ENCODE measurements at regions not wholly inside any gene's neighbourhood (a gene's known extent, or its start where the extent isn't known, plus 50 kb on each side); places are given as distances from the start of the nearest gene placed in this dataset.

DNA sequence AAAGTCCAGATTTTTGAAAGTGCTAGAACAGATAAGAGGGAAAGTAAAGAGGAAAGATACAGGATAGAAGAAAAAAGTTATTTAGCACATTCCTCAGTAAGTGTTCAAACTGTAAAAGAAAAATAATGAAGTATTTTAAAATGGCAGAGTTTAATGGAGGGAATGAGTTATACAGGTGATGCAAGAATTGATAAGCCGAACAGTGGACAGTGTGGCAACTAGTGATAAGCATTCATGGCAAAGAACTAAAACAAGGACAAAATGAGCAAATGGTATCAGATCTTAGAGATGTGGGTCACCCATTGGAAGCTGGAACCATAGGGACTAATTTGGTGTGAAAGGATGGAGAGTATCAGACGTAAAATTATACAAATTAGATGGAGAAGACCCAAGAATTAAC lies 622.9 kb upstream of the SGO1 start:
- TF ChIP-seq, protein P1, sequence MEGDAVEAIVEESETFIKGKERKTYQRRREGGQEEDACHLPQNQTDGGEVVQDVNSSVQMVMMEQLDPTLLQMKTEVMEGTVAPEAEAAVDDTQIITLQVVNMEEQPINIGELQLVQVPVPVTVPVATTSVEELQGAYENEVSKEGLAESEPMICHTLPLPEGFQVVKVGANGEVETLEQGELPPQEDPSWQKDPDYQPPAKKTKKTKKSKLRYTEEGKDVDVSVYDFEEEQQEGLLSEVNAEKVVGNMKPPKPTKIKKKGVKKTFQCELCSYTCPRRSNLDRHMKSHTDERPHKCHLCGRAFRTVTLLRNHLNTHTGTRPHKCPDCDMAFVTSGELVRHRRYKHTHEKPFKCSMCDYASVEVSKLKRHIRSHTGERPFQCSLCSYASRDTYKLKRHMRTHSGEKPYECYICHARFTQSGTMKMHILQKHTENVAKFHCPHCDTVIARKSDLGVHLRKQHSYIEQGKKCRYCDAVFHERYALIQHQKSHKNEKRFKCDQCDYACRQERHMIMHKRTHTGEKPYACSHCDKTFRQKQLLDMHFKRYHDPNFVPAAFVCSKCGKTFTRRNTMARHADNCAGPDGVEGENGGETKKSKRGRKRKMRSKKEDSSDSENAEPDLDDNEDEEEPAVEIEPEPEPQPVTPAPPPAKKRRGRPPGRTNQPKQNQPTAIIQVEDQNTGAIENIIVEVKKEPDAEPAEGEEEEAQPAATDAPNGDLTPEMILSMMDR (IDR thresholded peaks at IDR 0.05) = no peak
- TF ChIP-seq POLR2A (IDR thresholded peaks at IDR 0.05) (no peak), POLR2AphosphoS5 (IDR thresholded peaks at IDR 0.05) (no peak), EP300 (IDR thresholded peaks at IDR 0.05) (no peak)
